OCI-LY1 (cell line): ENCODE measurements at regions not wholly inside any gene's neighbourhood (a gene's known extent, or its start where the extent isn't known, plus 50 kb on each side); places are given as distances from the start of the nearest gene placed in this dataset.

Experiments
- EZH2 ChIP-seq: fragments of 200-600 bp; sonication (generic), shearing (Covaris generic); IDR thresholded peaks from 2 replicates; pipeline ENCODE4 v1.8.0; 2017; ENCODE audit warnings: borderline replicate concordance, mixed run types, mild to moderate bottlenecking, antibody characterized with exemption, low read length, moderate library complexity, mixed read lengths
- TF ChIP-seq, protein P1 (sequence below): fragments of 200-600 bp; sonication (generic), shearing (Covaris generic); IDR thresholded peaks from 2 replicates; pipeline ENCODE4 v1.5.1; 2017; ENCODE audit warnings: mild to moderate bottlenecking, antibody characterized with exemption, low read length, moderate library complexity, mixed read lengths

DNA sequence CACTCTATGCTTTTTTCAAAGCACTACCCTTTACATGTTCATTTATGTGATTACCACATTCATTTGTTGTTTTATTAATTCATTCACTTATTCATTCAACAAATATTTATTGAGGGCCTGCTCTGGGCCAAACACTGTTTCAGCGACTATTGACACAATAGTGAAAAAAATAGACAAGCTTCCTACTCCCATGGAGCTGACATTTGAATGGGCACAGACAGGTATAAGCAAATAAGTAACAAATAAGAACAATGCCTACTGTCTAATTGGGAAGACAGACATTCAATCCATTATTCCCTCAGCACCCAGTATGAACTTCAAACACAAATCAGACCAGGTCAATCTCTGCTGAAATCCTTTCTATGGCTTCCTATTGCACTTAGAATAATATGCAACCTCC is 156.9 kb upstream of the NR3C1 start:
- TF ChIP-seq, protein P1, sequence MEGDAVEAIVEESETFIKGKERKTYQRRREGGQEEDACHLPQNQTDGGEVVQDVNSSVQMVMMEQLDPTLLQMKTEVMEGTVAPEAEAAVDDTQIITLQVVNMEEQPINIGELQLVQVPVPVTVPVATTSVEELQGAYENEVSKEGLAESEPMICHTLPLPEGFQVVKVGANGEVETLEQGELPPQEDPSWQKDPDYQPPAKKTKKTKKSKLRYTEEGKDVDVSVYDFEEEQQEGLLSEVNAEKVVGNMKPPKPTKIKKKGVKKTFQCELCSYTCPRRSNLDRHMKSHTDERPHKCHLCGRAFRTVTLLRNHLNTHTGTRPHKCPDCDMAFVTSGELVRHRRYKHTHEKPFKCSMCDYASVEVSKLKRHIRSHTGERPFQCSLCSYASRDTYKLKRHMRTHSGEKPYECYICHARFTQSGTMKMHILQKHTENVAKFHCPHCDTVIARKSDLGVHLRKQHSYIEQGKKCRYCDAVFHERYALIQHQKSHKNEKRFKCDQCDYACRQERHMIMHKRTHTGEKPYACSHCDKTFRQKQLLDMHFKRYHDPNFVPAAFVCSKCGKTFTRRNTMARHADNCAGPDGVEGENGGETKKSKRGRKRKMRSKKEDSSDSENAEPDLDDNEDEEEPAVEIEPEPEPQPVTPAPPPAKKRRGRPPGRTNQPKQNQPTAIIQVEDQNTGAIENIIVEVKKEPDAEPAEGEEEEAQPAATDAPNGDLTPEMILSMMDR: no peak
- no peak for TF ChIP-seq EZH2
